SK-N-SH treated with all-trans-retinoic acid at 6 μM for 48 hours (cell line): ENCODE measurements at regions not wholly inside any gene's neighbourhood (a gene's known extent, or its start where the extent isn't known, plus 50 kb on each side); places are given as distances from the start of the nearest gene placed in this dataset.

ENCODE experiments used
- ATAC-seq: fragments of 200-7000 bp; cut with Tn5 transposase; 3 replicates; pipeline ENCODE4 v1.9.1; 2020; ENCODE audit warnings: mild to moderate bottlenecking, moderate library complexity
- BACH2 ChIP-seq: fragments of 250-450 bp; sonication (Bioruptor Pico); IDR thresholded peaks from 2 replicates; pipeline ENCODE4 v1.9.0; 2021; ENCODE audit warnings: mild to moderate bottlenecking, borderline replicate concordance
- CREB5 ChIP-seq: fragments of 250-450 bp; sonication (Bioruptor Pico); IDR thresholded peaks from 2 replicates; pipeline ENCODE4 v1.5.1; 2020; ENCODE audit warnings: low read depth, mild to moderate bottlenecking, moderate library complexity
- CSDC2 ChIP-seq: fragments of 250-450 bp; sonication (Bioruptor Pico); IDR thresholded peaks from 2 replicates; pipeline ENCODE4 v1.5.0; 2020; ENCODE audit warnings: mild to moderate bottlenecking, moderate library complexity
- CSRNP3 ChIP-seq: fragments of 250-450 bp; sonication (Bioruptor Pico); IDR thresholded peaks from 2 replicates; pipeline ENCODE4 v1.5.1; 2021; ENCODE audit warnings: mild to moderate bottlenecking, moderate library complexity
- ISL1 ChIP-seq: fragments of 250-450 bp; sonication (Bioruptor Pico); IDR thresholded peaks from 2 replicates; pipeline ENCODE4 v2.1.2; 2022; ENCODE audit warnings: mild to moderate bottlenecking, moderate library complexity
- OSR1 ChIP-seq: fragments of 250-450 bp; sonication (Bioruptor Pico); IDR thresholded peaks from 2 replicates; pipeline ENCODE4 v1.8.0; 2022; ENCODE audit warnings: moderate library complexity, mild to moderate bottlenecking, inconsistent platforms
- PATZ1 ChIP-seq: fragments of 250-450 bp; sonication (Bioruptor Pico); IDR thresholded peaks from 2 replicates; pipeline ENCODE4 v1.8.0; 2020; ENCODE audit warnings: mild to moderate bottlenecking, moderate library complexity, borderline replicate concordance
- POU6F1 ChIP-seq: fragments of 250-450 bp; sonication (Bioruptor Pico); IDR thresholded peaks from 2 replicates; pipeline ENCODE4 v1.8.0; 2021; ENCODE audit warnings: low read depth, mild to moderate bottlenecking, moderate library complexity, borderline replicate concordance
- PPARA ChIP-seq: fragments of 250-450 bp; sonication (Bioruptor Pico); IDR thresholded peaks from 2 replicates; pipeline ENCODE4 v1.5.0; 2020; ENCODE audit warnings: mild to moderate bottlenecking, borderline replicate concordance
- TOX ChIP-seq: fragments of 250-450 bp; sonication (Bioruptor Pico); IDR thresholded peaks from 2 replicates; pipeline ENCODE4 v1.8.0; 2021; ENCODE audit warnings: mild to moderate bottlenecking, moderate library complexity, borderline replicate concordance
- TSHZ2 ChIP-seq: fragments of 250-450 bp; sonication (Bioruptor Pico); IDR thresholded peaks from 2 replicates; pipeline ENCODE4 v1.5.0; 2020; ENCODE audit warnings: mild to moderate bottlenecking, moderate library complexity
- ZC3H10 ChIP-seq: fragments of 250-450 bp; sonication (Bioruptor Pico); IDR thresholded peaks from 2 replicates; pipeline ENCODE4 v1.5.1; 2021; ENCODE audit warnings: mild to moderate bottlenecking, moderate library complexity
- ZFP30 ChIP-seq: fragments of 450-650 bp; formaldehyde crosslinking; IDR thresholded peaks from 2 replicates; pipeline ENCODE4 v1.5.0; 2022; ENCODE audit warnings: mild to moderate bottlenecking, moderate library complexity
- ZNF565 ChIP-seq: fragments of 450-650 bp; formaldehyde crosslinking; conservative IDR thresholded peaks from 2 replicates; pipeline ENCODE4 v1.5.0; 2020; ENCODE audit warnings: low read depth, mild to moderate bottlenecking, moderate library complexity
- ZNF8 ChIP-seq: fragments of 450-650 bp; formaldehyde crosslinking; IDR thresholded peaks from 2 replicates; pipeline ENCODE4 v1.5.0; 2020; ENCODE audit warnings: mild to moderate bottlenecking, moderate library complexity

GRCh38 chr21:31786164-31786920 is 54.4 kb upstream of the SCAF4 start:
- no peak for ATAC-seq
- TF ChIP-seq PPARA (CRISPR knock-in tag): no peak
- TF ChIP-seq CSRNP3 (CRISPR knock-in tag): no peak
- TF ChIP-seq, all 23 proteins: peak for 0

GRCh38 chr21:31785237-31786163 is 53.6 kb upstream of the SCAF4 start:
- peak; percentile 87 for ATAC-seq

GRCh38 chr21:31781737-31782136 is 49.8 kb upstream of the SCAF4 start:
- TF ChIP-seq ZNF565 (CRISPR knock-in tag) (no peak), CREB5 (CRISPR knock-in tag) (no peak), CSRNP3 (CRISPR knock-in tag) (no peak), ZC3H10 (no peak), ISL1 (CRISPR knock-in tag) (no peak), OSR1 (CRISPR knock-in tag) (no peak), BACH2 (no peak), POU6F1 (no peak), CSDC2 (CRISPR knock-in tag) (no peak), ZFP30 (CRISPR knock-in tag) (no peak), ZNF8 (CRISPR knock-in tag) (no peak), PATZ1 (CRISPR knock-in tag) (no peak), TOX (CRISPR knock-in tag) (no peak), TSHZ2 (no peak)
- no peak for ATAC-seq
